ENCODE measurements at regions not wholly inside any gene's neighbourhood (a gene's known extent, or its start where the extent isn't known, plus 50 kb on each side); places are given as distances from the start of the nearest gene placed in this dataset.
"Not testable (repeated sequence)": the region's sequence is repeated elsewhere in the genome, so short reads cannot be mapped to it uniquely, and the experiment has no call there.

DNA sequence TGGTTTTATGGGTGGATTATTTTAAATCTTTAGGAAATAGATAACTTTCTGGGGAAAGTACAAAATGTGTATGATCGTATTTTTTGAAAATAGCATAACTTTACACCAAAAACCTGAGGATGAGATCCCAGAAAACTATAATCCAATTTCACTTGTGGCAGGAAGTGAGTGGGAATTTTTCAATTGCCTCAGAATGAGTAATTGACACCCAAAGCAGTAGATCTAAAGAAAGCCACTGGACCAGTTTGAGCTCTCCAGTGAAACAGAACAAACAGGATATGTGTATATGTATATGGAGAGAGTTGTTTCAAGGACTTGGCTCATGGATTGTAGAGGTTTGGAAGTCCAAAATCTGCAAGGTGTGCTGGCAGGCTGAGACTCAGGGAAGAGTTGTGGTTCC, 109.2 kb upstream of the SHB start:
- DNase-seq (ENCODE audit: insufficient read length, low spot score) (no peak), FAIRE-seq (no peak)
- TF ChIP-seq POLR2A (IDR thresholded peaks at IDR 0.05; ENCODE audit: low read depth, low read length) (no peak), SPI1 (IDR thresholded peaks at IDR 0.05; ENCODE audit: low read depth, low read length) (no peak), TAF1 (IDR thresholded peaks at IDR 0.05; ENCODE audit: low read depth, low read length) (no peak), POU2F2 (IDR thresholded peaks at IDR 0.05; ENCODE audit: low read depth, low read length) (no peak), PAX5 (IDR thresholded peaks at IDR 0.05; ENCODE audit: insufficient read depth, low read length, severe bottlenecking) (no peak), POLR2AphosphoS5 (IDR thresholded peaks at IDR 0.05; ENCODE audit: low read depth, low read length) (no peak)

- no peak for TF ChIP-seq PAX5 (IDR thresholded peaks at IDR 0.05; ENCODE audit: insufficient read depth, low read length, severe bottlenecking)
- no peak for TF ChIP-seq TAF1 (IDR thresholded peaks at IDR 0.05; ENCODE audit: low read depth, low read length)
- no peak for TF ChIP-seq POLR2A (IDR thresholded peaks at IDR 0.05; ENCODE audit: low read depth, low read length)
- no peak for TF ChIP-seq SPI1 (IDR thresholded peaks at IDR 0.05; ENCODE audit: low read depth, low read length)
- no peak for TF ChIP-seq POU2F2 (IDR thresholded peaks at IDR 0.05; ENCODE audit: low read depth, low read length)
- TF ChIP-seq POLR2AphosphoS5 (IDR thresholded peaks at IDR 0.05; ENCODE audit: low read depth, low read length) = no peak
- FAIRE-seq (no peak), DNase-seq (ENCODE audit: insufficient read length, low spot score) (no peak)
Observed at GRCh38 chr9:38177680-38178079, 108.7 kb upstream of the SHB start.

- no peak for FAIRE-seq
- TF ChIP-seq SPI1 (IDR thresholded peaks at IDR 0.05; ENCODE audit: low read depth, low read length) = no peak
- no peak for DNase-seq (ENCODE audit: insufficient read length, low spot score)
Observed at GRCh38 chr9:38176251-38176650, 107.2 kb upstream of the SHB start.

- no peak for FAIRE-seq
- no peak for TF ChIP-seq POLR2AphosphoS5 (IDR thresholded peaks at IDR 0.05; ENCODE audit: low read depth, low read length)
- DNase-seq (ENCODE audit: insufficient read length, low spot score) = no peak
Observed at GRCh38 chr9:38175423-38175822, 106.4 kb upstream of the SHB start.

GRCh38 chr9:38172586-38172985, 103.6 kb upstream of the SHB start:
- DNase-seq (ENCODE audit: insufficient read length, low spot score) (no peak), FAIRE-seq (no peak)
- TF ChIP-seq POU2F2 (IDR thresholded peaks at IDR 0.05; ENCODE audit: low read depth, low read length) (no peak), TAF1 (IDR thresholded peaks at IDR 0.05; ENCODE audit: low read depth, low read length) (no peak), POLR2A (IDR thresholded peaks at IDR 0.05; ENCODE audit: low read depth, low read length) (no peak), POLR2AphosphoS5 (IDR thresholded peaks at IDR 0.05; ENCODE audit: low read depth, low read length) (no peak), PAX5 (IDR thresholded peaks at IDR 0.05; ENCODE audit: insufficient read depth, low read length, severe bottlenecking) (no peak), SPI1 (IDR thresholded peaks at IDR 0.05; ENCODE audit: low read depth, low read length) (no peak)

GRCh38 chr9:38171926-38172325, 102.9 kb upstream of the SHB start:
- no peak for DNase-seq (ENCODE audit: insufficient read length, low spot score)
- TF ChIP-seq PAX5 (IDR thresholded peaks at IDR 0.05; ENCODE audit: insufficient read depth, low read length, severe bottlenecking) (no peak), SPI1 (IDR thresholded peaks at IDR 0.05; ENCODE audit: low read depth, low read length) (no peak)
- FAIRE-seq = no peak

- DNase-seq (ENCODE audit: insufficient read length, low spot score) = no peak
- TF ChIP-seq TAF1 (IDR thresholded peaks at IDR 0.05; ENCODE audit: low read depth, low read length) = no peak
Observed at GRCh38 chr9:38171538-38171884, 102.5 kb upstream of the SHB start.

GRCh38 chr9:38170763-38171537, 101.9 kb upstream of the SHB start:
- not testable (repeated sequence) for DNase-seq (ENCODE audit: insufficient read length, low spot score); FAIRE-seq

More at GRCh38 chr9:38171538-38171884, 102.5 kb upstream of the SHB start:
- FAIRE-seq = no peak

DNA sequence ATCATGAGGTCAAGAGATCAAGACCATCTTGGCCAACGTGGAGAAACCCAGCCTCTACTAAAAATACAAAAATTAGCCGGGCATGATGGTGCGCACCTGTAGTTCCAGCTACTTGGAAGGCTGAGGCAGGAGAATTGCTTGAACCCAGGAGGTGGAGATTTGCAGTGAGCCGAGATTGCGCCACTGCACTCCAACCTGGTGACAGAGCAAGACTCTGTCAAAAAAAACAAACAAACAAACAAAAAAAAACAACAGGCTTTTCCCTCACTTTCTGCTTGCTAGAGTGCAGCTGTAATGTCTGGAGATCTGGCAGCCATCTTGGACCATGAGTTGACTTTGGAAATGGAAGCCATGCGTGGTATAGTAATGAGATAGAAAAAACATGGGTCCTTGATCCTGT, 101.1 kb upstream of the SHB start:
- not testable (repeated sequence) for FAIRE-seq; DNase-seq (ENCODE audit: insufficient read length, low spot score)

GRCh38 chr9:38166501-38166900, 97.5 kb upstream of the SHB start:
- TF ChIP-seq POU2F2 (IDR thresholded peaks at IDR 0.05; ENCODE audit: low read depth, low read length) = no peak
- no peak for TF ChIP-seq POLR2A (IDR thresholded peaks at IDR 0.05; ENCODE audit: low read depth, low read length)
- TF ChIP-seq SPI1 (IDR thresholded peaks at IDR 0.05; ENCODE audit: low read depth, low read length) = no peak
- no peak for TF ChIP-seq TAF1 (IDR thresholded peaks at IDR 0.05; ENCODE audit: low read depth, low read length)
- no peak for TF ChIP-seq POLR2AphosphoS5 (IDR thresholded peaks at IDR 0.05; ENCODE audit: low read depth, low read length)
- no peak for TF ChIP-seq PAX5 (IDR thresholded peaks at IDR 0.05; ENCODE audit: insufficient read depth, low read length, severe bottlenecking)
- no peak for DNase-seq (ENCODE audit: insufficient read length, low spot score)
- FAIRE-seq = no peak

DNA sequence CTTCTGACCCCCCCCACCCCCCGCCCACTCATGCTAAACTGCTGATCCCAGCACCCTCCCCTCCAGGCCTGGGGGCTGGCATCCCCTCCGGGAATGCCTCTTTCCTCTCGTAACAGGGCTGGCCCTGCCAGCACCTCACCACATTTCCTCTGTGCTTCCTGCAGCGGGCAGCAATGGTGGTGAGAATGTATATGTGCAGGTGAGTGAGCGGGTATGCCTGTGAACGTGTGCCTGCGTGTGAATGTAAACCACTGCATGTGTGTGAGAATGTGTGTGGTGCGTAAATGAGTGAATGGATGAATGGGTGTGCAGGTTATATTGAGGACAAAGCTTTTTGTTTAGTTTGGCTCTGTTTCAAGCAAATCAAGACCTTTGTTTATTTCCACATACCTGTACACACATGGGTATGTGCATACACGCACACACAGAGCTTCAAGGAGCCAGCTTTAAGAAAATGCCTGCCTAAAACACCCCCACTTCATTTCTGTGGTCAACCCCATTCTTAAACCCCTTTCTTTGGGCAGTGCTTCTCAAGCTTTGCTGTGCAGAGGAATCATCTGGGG, 95.7 kb upstream of the SHB start:
- TF ChIP-seq SPI1 (IDR thresholded peaks at IDR 0.05; ENCODE audit: low read depth, low read length) (no peak), POLR2A (IDR thresholded peaks at IDR 0.05; ENCODE audit: low read depth, low read length) (no peak), PAX5 (IDR thresholded peaks at IDR 0.05; ENCODE audit: insufficient read depth, low read length, severe bottlenecking) (no peak), TAF1 (IDR thresholded peaks at IDR 0.05; ENCODE audit: low read depth, low read length) (no peak), POU2F2 (IDR thresholded peaks at IDR 0.05; ENCODE audit: low read depth, low read length) (no peak), POLR2AphosphoS5 (IDR thresholded peaks at IDR 0.05; ENCODE audit: low read depth, low read length) (no peak)
- DNase-seq (ENCODE audit: insufficient read length, low spot score) (no peak), FAIRE-seq (peak; percentile 48)
